SK-N-SH treated with all-trans-retinoic acid at 6 μM for 48 hours (cell line): ENCODE measurements at regions not wholly inside any gene's neighbourhood (a gene's known extent, or its start where the extent isn't known, plus 50 kb on each side); places are given as distances from the start of the nearest gene placed in this dataset.
A peak's percentile ranks its signal among the peaks of the same experiment; 100 is the strongest.
"Not testable (repeated sequence)": the region's sequence is repeated elsewhere in the genome, so short reads cannot be mapped to it uniquely, and the experiment has no call there.

Experiments
- ATAC-seq: fragments of 200-7000 bp; cut with Tn5 transposase; 3 replicates; pipeline ENCODE4 v1.9.1; 2020; ENCODE audit warnings: mild to moderate bottlenecking, moderate library complexity
- ARNTL ChIP-seq: fragments of 450-650 bp; formaldehyde crosslinking; IDR thresholded peaks from 2 replicates; pipeline ENCODE4 v1.5.0; 2020; ENCODE audit warnings: low read depth, mild to moderate bottlenecking, moderate library complexity, borderline replicate concordance
- BACH2 ChIP-seq: fragments of 250-450 bp; sonication (Bioruptor Pico); IDR thresholded peaks from 2 replicates; pipeline ENCODE4 v1.9.0; 2021; ENCODE audit warnings: mild to moderate bottlenecking, borderline replicate concordance
- CSDC2 ChIP-seq: fragments of 250-450 bp; sonication (Bioruptor Pico); IDR thresholded peaks from 2 replicates; pipeline ENCODE4 v1.5.0; 2020; ENCODE audit warnings: mild to moderate bottlenecking, moderate library complexity
- ESRRG ChIP-seq: fragments of 250-450 bp; sonication (Bioruptor Pico); IDR thresholded peaks from 2 replicates; pipeline ENCODE4 v1.6.1; 2021; ENCODE audit warnings: mild to moderate bottlenecking
- GLIS3 ChIP-seq: fragments of 250-450 bp; sonication (Bioruptor Pico); IDR thresholded peaks from 2 replicates; pipeline ENCODE4 v1.5.0; 2020; ENCODE audit warnings: mild to moderate bottlenecking, moderate library complexity
- ISL1 ChIP-seq: fragments of 250-450 bp; sonication (Bioruptor Pico); IDR thresholded peaks from 2 replicates; pipeline ENCODE4 v2.1.2; 2022; ENCODE audit warnings: mild to moderate bottlenecking, moderate library complexity
- OSR1 ChIP-seq: fragments of 250-450 bp; sonication (Bioruptor Pico); IDR thresholded peaks from 2 replicates; pipeline ENCODE4 v1.8.0; 2022; ENCODE audit warnings: moderate library complexity, mild to moderate bottlenecking, inconsistent platforms
- PPARA ChIP-seq: fragments of 250-450 bp; sonication (Bioruptor Pico); IDR thresholded peaks from 2 replicates; pipeline ENCODE4 v1.5.0; 2020; ENCODE audit warnings: mild to moderate bottlenecking, borderline replicate concordance
- RARB ChIP-seq: fragments of 250-450 bp; sonication (Bioruptor Pico); IDR thresholded peaks from 2 replicates; pipeline ENCODE4 v1.8.0; 2021; ENCODE audit warnings: mild to moderate bottlenecking, moderate library complexity
- SNAI2 ChIP-seq: fragments of 250-450 bp; sonication (Bioruptor Pico); IDR thresholded peaks from 2 replicates; pipeline ENCODE4 v1.5.0; 2020; ENCODE audit warnings: mild to moderate bottlenecking, moderate library complexity
- TCF4 ChIP-seq: fragments of 250-450 bp; sonication (Bioruptor Pico); IDR thresholded peaks from 2 replicates; pipeline ENCODE4 v1.8.0; 2021; ENCODE audit warnings: mild to moderate bottlenecking, moderate library complexity, borderline replicate concordance
- TOX ChIP-seq: fragments of 250-450 bp; sonication (Bioruptor Pico); IDR thresholded peaks from 2 replicates; pipeline ENCODE4 v1.8.0; 2021; ENCODE audit warnings: mild to moderate bottlenecking, moderate library complexity, borderline replicate concordance
- ZC3H10 ChIP-seq: fragments of 250-450 bp; sonication (Bioruptor Pico); IDR thresholded peaks from 2 replicates; pipeline ENCODE4 v1.5.1; 2021; ENCODE audit warnings: mild to moderate bottlenecking, moderate library complexity
- ZFP30 ChIP-seq: fragments of 450-650 bp; formaldehyde crosslinking; IDR thresholded peaks from 2 replicates; pipeline ENCODE4 v1.5.0; 2022; ENCODE audit warnings: mild to moderate bottlenecking, moderate library complexity
- ZNF565 ChIP-seq: fragments of 450-650 bp; formaldehyde crosslinking; conservative IDR thresholded peaks from 2 replicates; pipeline ENCODE4 v1.5.0; 2020; ENCODE audit warnings: low read depth, mild to moderate bottlenecking, moderate library complexity
- ZNF8 ChIP-seq: fragments of 450-650 bp; formaldehyde crosslinking; IDR thresholded peaks from 2 replicates; pipeline ENCODE4 v1.5.0; 2020; ENCODE audit warnings: mild to moderate bottlenecking, moderate library complexity
- TF ChIP-seq, protein P1 (sequence below): fragments of 250-450 bp; sonication (Bioruptor Pico); IDR thresholded peaks from 2 replicates; pipeline ENCODE4 v1.5.1; 2021; ENCODE audit warnings: mild to moderate bottlenecking, moderate library complexity
- TF ChIP-seq, protein P2 (sequence below): fragments of 250-450 bp; sonication (Bioruptor Pico); IDR thresholded peaks from 2 replicates; pipeline ENCODE4 v1.8.0; 2021; ENCODE audit warnings: low read depth, mild to moderate bottlenecking, moderate library complexity, borderline replicate concordance
- TF ChIP-seq, protein P3 (sequence below): fragments of 250-450 bp; sonication (Bioruptor Pico); IDR thresholded peaks from 2 replicates; pipeline ENCODE4 v1.8.0; 2020; ENCODE audit warnings: mild to moderate bottlenecking, moderate library complexity, borderline replicate concordance

DNA sequence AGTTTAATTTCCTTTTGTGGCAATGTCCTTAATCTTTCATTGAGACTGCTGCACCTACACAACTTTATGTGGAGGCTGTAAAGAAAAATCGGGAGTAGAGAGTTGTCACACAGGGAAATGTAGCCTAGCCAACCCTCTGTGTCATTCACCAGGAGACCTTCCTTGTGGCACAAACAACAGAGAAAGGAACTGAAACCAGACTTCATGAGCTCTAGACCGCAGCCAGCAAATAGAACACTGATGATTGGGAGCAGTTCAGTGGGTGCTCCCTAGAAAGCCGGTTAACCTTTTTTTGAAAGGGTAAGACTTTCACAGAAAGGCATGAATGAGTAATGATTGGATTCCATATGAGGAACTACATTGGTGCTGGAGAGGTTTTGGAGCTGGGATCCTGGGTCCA lies 1752.4 kb upstream of the CELF4 start (continued):
- TF ChIP-seq SNAI2 (CRISPR knock-in tag): no peak
- no peak for TF ChIP-seq ZFP30 (CRISPR knock-in tag)
- TF ChIP-seq CSDC2 (CRISPR knock-in tag): no peak
- TF ChIP-seq TCF4 (CRISPR knock-in tag): no peak
- no peak for TF ChIP-seq TOX (CRISPR knock-in tag)
- no peak for TF ChIP-seq ZC3H10

DNA sequence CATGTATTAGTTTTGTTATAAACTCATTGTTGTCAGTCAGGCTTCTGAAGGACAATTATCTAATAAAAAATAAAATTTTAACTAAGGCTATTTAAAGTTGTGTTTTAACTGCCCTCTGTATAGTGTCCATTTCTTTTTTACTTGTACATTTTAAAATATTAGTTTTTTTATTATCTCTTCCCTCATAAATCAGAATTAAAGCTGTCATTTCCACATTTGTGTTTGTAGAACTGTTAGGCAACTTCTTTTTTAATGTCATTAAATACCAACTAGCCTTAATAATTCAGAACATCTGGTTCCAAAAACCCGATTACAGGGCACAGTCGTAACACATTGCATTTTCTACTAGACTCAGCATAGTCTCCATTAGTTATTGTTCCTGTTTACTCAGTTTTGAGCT lies 1749.0 kb upstream of the CELF4 start:
- TF ChIP-seq ISL1 (CRISPR knock-in tag) (peak; percentile 25; the same call in 1 of the 2 replicates), TCF4 (CRISPR knock-in tag) (peak; percentile 88), ARNTL (CRISPR knock-in tag) (no peak), ZNF8 (CRISPR knock-in tag) (no peak), CSDC2 (CRISPR knock-in tag) (no peak), BACH2 (no peak), ESRRG (no peak), ZNF565 (no peak), RARB (no peak), GLIS3 (CRISPR knock-in tag) (no peak), OSR1 (no peak)
- TF ChIP-seq, protein P1, sequence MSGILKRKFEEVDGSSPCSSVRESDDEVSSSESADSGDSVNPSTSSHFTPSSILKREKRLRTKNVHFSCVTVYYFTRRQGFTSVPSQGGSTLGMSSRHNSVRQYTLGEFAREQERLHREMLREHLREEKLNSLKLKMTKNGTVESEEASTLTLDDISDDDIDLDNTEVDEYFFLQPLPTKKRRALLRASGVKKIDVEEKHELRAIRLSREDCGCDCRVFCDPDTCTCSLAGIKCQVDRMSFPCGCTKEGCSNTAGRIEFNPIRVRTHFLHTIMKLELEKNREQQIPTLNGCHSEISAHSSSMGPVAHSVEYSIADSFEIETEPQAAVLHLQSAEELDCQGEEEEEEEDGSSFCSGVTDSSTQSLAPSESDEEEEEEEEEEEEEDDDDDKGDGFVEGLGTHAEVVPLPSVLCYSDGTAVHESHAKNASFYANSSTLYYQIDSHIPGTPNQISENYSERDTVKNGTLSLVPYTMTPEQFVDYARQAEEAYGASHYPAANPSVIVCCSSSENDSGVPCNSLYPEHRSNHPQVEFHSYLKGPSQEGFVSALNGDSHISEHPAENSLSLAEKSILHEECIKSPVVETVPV (CRISPR knock-in tag): 0 out of 2 replicates have a peak, but pooled peaks have one; percentile 51
- TF ChIP-seq, protein P2, sequence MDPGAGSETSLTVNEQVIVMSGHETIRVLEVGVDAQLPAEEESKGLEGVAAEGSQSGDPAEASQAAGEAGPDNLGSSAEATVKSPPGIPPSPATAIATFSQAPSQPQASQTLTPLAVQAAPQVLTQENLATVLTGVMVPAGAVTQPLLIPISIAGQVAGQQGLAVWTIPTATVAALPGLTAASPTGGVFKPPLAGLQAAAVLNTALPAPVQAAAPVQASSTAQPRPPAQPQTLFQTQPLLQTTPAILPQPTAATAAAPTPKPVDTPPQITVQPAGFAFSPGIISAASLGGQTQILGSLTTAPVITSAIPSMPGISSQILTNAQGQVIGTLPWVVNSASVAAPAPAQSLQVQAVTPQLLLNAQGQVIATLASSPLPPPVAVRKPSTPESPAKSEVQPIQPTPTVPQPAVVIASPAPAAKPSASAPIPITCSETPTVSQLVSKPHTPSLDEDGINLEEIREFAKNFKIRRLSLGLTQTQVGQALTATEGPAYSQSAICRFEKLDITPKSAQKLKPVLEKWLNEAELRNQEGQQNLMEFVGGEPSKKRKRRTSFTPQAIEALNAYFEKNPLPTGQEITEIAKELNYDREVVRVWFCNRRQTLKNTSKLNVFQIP (CRISPR knock-in tag): no peak
- TF ChIP-seq, all 23 proteins: peak for 3
- ATAC-seq: no peak

DNA sequence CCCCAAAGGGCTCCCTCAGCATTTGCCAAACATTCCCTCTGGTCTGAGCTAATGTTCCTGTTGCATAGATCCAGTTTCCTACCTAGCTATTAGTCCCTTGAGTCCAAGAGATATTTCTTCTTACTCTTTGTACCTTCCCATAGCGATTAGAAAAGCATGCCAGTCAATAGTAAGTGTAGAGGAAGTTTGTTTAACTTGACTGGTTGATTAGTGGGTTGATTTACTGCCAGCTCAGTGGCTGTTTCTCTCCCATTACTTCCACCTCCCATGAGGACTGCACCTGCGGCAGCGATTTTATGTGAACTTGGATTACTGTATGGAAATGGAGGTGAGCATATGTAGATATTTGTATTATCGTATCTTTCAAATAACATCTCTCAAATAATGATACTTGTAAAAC lies 1748.4 kb upstream of the CELF4 start:
- ATAC-seq: no peak
- no peak for TF ChIP-seq OSR1
- no peak for TF ChIP-seq ESRRG
- TF ChIP-seq GLIS3 (CRISPR knock-in tag): no peak
- no peak for TF ChIP-seq ZNF565
- TF ChIP-seq PPARA (CRISPR knock-in tag): no peak
- TF ChIP-seq ZNF8 (CRISPR knock-in tag): no peak
- TF ChIP-seq CSDC2 (CRISPR knock-in tag): no peak
- TF ChIP-seq SNAI2 (CRISPR knock-in tag): no peak
- TF ChIP-seq ISL1 (CRISPR knock-in tag): no peak
- TF ChIP-seq, protein P2 (CRISPR knock-in tag): no peak
- TF ChIP-seq, protein P3, sequence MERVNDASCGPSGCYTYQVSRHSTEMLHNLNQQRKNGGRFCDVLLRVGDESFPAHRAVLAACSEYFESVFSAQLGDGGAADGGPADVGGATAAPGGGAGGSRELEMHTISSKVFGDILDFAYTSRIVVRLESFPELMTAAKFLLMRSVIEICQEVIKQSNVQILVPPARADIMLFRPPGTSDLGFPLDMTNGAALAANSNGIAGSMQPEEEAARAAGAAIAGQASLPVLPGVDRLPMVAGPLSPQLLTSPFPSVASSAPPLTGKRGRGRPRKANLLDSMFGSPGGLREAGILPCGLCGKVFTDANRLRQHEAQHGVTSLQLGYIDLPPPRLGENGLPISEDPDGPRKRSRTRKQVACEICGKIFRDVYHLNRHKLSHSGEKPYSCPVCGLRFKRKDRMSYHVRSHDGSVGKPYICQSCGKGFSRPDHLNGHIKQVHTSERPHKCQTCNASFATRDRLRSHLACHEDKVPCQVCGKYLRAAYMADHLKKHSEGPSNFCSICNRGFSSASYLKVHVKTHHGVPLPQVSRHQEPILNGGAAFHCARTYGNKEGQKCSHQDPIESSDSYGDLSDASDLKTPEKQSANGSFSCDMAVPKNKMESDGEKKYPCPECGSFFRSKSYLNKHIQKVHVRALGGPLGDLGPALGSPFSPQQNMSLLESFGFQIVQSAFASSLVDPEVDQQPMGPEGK (CRISPR knock-in tag): no peak
- TF ChIP-seq, protein P1 (CRISPR knock-in tag): no peak
- TF ChIP-seq ARNTL (CRISPR knock-in tag): no peak

DNA sequence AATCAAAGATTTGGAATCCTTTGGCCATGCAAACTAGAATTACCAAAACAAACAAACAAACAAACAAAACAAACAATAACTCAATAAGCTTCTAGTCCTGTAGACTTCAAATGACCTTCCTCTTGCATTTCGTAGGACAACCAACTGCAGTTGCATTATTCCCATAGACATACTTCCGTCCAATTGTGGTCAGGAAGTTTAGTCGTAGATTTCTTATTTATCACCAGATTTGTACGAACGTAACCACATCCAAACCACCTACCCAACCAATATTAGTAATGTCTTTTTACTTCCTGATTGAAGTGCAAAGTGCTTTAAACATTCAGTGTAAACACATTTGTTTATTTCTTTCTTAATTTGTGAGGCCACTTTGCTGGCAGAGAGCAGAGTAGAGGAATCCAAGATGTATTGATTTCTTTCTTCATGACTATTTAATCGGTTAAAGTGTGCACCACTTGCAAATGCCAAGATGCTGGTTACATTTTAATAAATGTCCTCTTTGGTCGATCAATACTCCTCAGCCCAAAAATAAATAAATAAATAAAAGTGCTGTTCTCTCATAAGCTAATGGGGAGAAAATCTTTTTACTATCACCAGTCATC lies 1745.6 kb upstream of the CELF4 start:
- no peak for ATAC-seq

DNA sequence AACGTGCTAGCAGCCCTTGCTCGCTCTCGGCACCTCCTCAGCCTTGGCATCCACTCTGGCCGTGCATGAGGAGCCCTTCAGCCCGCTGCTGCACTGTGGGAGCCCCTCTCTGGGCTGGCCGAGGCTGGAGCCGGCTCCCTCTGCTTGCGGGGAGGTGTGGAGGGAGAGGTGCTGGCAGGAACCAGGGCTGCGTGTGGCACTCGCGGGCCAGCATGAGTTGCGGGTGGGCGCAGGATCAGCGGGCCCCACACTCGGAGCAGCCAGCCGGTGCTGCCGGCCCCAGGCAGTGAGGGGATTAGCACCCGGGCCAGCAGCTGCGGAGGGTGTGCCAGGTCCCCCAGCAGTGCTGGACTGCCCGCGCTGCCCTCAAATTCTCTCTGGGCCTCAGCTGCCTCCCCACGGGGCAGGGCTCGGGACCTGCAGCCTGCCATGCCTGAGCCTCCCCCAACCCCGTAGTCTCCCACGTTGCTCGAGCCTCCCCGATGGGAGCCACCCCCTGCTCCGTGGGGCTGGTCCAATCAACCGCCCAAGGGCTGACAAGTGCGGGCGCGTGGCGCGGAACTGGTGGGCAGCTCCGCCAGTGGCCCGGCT lies 1743.4 kb upstream of the CELF4 start:
- not testable (repeated sequence) for ATAC-seq

More for the DNA sequence above, 1745.6 kb upstream of the CELF4 start:
- TF ChIP-seq ISL1 (CRISPR knock-in tag) (no peak), ZC3H10 (no peak), ESRRG (no peak), OSR1 (no peak), ZFP30 (CRISPR knock-in tag) (no peak), ARNTL (CRISPR knock-in tag) (no peak)
- TF ChIP-seq, protein P1 (CRISPR knock-in tag): no peak
